ENCODE measurements at regions not wholly inside any gene's neighbourhood (a gene's known extent, or its start where the extent isn't known, plus 50 kb on each side); places are given as distances from the start of the nearest gene placed in this dataset.
"Not testable (repeated sequence)": the region's sequence is repeated elsewhere in the genome, so short reads cannot be mapped to it uniquely, and the experiment has no call there.

GRCh38 chrX:42437211-42437610 is 340.8 kb downstream of the PPP1R2C start:
- no peak for DNase-seq (ENCODE audit: low spot score)

- DNase-seq (ENCODE audit: low spot score), result no peak
These were observed 343.4 kb downstream of the PPP1R2C start for GRCh38 chrX:42434458-42435166.

GRCh38 chrX:42432552-42432951 is 345.4 kb downstream of the PPP1R2C start:
- no peak for DNase-seq (ENCODE audit: low spot score)

GRCh38 chrX:42422961-42423360 is 355.0 kb downstream of the PPP1R2C start:
- no peak for DNase-seq (ENCODE audit: low spot score)

GRCh38 chrX:42420426-42420825 is 357.5 kb downstream of the PPP1R2C start:
- DNase-seq (ENCODE audit: low spot score), result no peak

- no peak for DNase-seq (ENCODE audit: low spot score)
These were observed 362.3 kb downstream of the PPP1R2C start for GRCh38 chrX:42415636-42416035.

GRCh38 chrX:42414057-42414456 is 363.9 kb downstream of the PPP1R2C start:
- no peak for DNase-seq (ENCODE audit: low spot score)

GRCh38 chrX:42399632-42400024 is 378.3 kb downstream of the PPP1R2C start:
- no peak for DNase-seq (ENCODE audit: low spot score)

GRCh38 chrX:42398967-42399631 is 378.9 kb downstream of the PPP1R2C start:
- DNase-seq (ENCODE audit: low spot score), result no peak

- DNase-seq (ENCODE audit: low spot score), result no peak
These were observed 381.8 kb downstream of the PPP1R2C start for GRCh38 chrX:42396136-42396535.

- DNase-seq (ENCODE audit: low spot score), result no peak
These were observed 385.1 kb downstream of the PPP1R2C start for GRCh38 chrX:42392846-42393245.

GRCh38 chrX:42386681-42387080 is 391.3 kb downstream of the PPP1R2C start:
- DNase-seq (ENCODE audit: low spot score), result no peak

GRCh38 chrX:42385730-42386129 is 392.2 kb downstream of the PPP1R2C start:
- DNase-seq (ENCODE audit: low spot score), result no peak

GRCh38 chrX:42384956-42385355 is 393.0 kb downstream of the PPP1R2C start:
- DNase-seq (ENCODE audit: low spot score), result no peak

- DNase-seq (ENCODE audit: low spot score), result no peak
These were observed 399.1 kb downstream of the PPP1R2C start for GRCh38 chrX:42378857-42379256.

- DNase-seq (ENCODE audit: low spot score), result no peak
These were observed 402.9 kb downstream of the PPP1R2C start for GRCh38 chrX:42375086-42375485.

- DNase-seq (ENCODE audit: low spot score), result no peak
These were observed 411.8 kb downstream of the PPP1R2C start for GRCh38 chrX:42366181-42366580.

GRCh38 chrX:42362219-42362618 is 415.7 kb downstream of the PPP1R2C start:
- DNase-seq (ENCODE audit: low spot score), result no peak

GRCh38 chrX:42342981-42343380 is 419.6 kb upstream of the CASK start:
- DNase-seq (ENCODE audit: low spot score), result not testable (repeated sequence)
